HepG2 (cell line): ENCODE measurements at regions not wholly inside any gene's neighbourhood (a gene's known extent, or its start where the extent isn't known, plus 50 kb on each side); places are given as distances from the start of the nearest gene placed in this dataset.

Source experiments
- ATAC-seq: fragments of 200-7000 bp; cut with Tn5 transposase; 3 replicates; pipeline ENCODE4 v1.9.1; 2020; ENCODE audit warnings: mild to moderate bottlenecking, moderate library complexity
- BruUV-seq: library from RNA; stranded (reverse); fragments of 400-500 nt; replicated peaks from 2 replicates; lab custom pipeline; 2021; lab: Mats Ljungman, UMichigan
- CTCF ChIA-PET: fragments of 300-600 bp; formaldehyde crosslinking; extraction: SDS; loops from one replicate; lab custom pipeline; 2021; ENCODE audit warnings: low total read pairs, inconsistent platforms, low intra/inter-chr PET ratio; lab: Yijun Ruan, JAX
- POLR2A ChIA-PET: fragments of 350-600 bp; sonication (Branson Sonifier 250); formaldehyde crosslinking; loops from one replicate; lab custom pipeline; 2020; ENCODE audit warnings: antibody characterized with exemption, inconsistent platforms; lab: Yijun Ruan, JAX
- DNase-seq: peaks from one replicate; pipeline ENCODE4 v3.0.0-alpha.2; 2015; ENCODE audit warnings: low spot score
- FAIRE-seq: peaks from 3 replicates; lab custom pipeline; 2011; peaks lifted over from hg19 to GRCh38; lab: Jason Lieb, UNC
- H2AFZ ChIP-seq: one replicate; pipeline ENCODE4 v1.6.1; 2011; ENCODE audit warnings: low read length, inconsistent platforms
- H3K27ac ChIP-seq: fragments of 300-600 bp; 3 replicates; pipeline ENCODE4 v1.8.0; 2011; ENCODE audit warnings: mixed run types, mild to moderate bottlenecking, mixed read lengths, low read length, inconsistent platforms; ENCODE audit not compliant: insufficient read depth; ENCODE audit errors: extremely low read length
- H3K27me3 ChIP-seq, 2 experiments: fragments of 200-600 bp in 1 of 2; 2 replicates in 1 of 2; 3 replicates in 1 of 2; pipeline versions ENCODE4 v1.6.0 to v1.8.0; 2011; ENCODE audit warnings: low read length in 2 of 2, mild to moderate bottlenecking in 2 of 2, moderate library complexity in 2 of 2, inconsistent platforms in 1 of 2; ENCODE audit not compliant: insufficient read depth in 2 of 2, control insufficient read depth in 1 of 2
- H3K36me3 ChIP-seq, 2 experiments: fragments of 200-600 bp in 1 of 2; replicated peaks in 1 of 2; 2 replicates in 1 of 2; 3 replicates in 1 of 2; pipeline versions ENCODE4 v1.5.1 to v1.8.0; 2011; ENCODE audit warnings: low read length in 2 of 2, inconsistent platforms in 1 of 2; ENCODE audit not compliant: insufficient read depth in 2 of 2, control insufficient read depth in 1 of 2
- H3K4me1 ChIP-seq: 2 replicates; pipeline ENCODE4 v1.5.1; 2012; ENCODE audit warnings: low read length, inconsistent platforms; ENCODE audit not compliant: insufficient read depth
- H3K4me2 ChIP-seq: 2 replicates; pipeline ENCODE4 v1.6.0; 2011; ENCODE audit warnings: low read depth, low read length, inconsistent platforms
- H3K4me3 ChIP-seq, 3 experiments: fragments of 200-600 bp in 1 of 3; sonication (generic), shearing (Covaris generic) in 1 of 3; replicated peaks in 1 of 3; 2 replicates each; pipeline ENCODE4 v1.5.1; 2011 to 2016; ENCODE audit warnings: low read length in 3 of 3, inconsistent platforms in 2 of 3, low read depth in 2 of 3, mild to moderate bottlenecking in 2 of 3, control low read depth in 1 of 3, mixed read lengths in 1 of 3; ENCODE audit not compliant: insufficient read depth in 1 of 3
- H3K79me2 ChIP-seq: one replicate; pipeline ENCODE4 v1.6.1; 2011; ENCODE audit warnings: low read length, inconsistent platforms; ENCODE audit not compliant: insufficient read depth
- H3K9ac ChIP-seq: 2 replicates; pipeline ENCODE4 v1.6.0; 2011; ENCODE audit warnings: mild to moderate bottlenecking, low read depth, low read length, inconsistent platforms; ENCODE audit not compliant: insufficient read depth
- H3K9me3 ChIP-seq: 2 replicates; pipeline ENCODE4 v1.5.1; 2012; ENCODE audit warnings: mild to moderate bottlenecking, low read length
- H4K20me1 ChIP-seq: 2 replicates; pipeline ENCODE4 v1.6.0; 2011; ENCODE audit warnings: inconsistent platforms, mild to moderate bottlenecking, low read length, moderate library complexity; ENCODE audit not compliant: insufficient read depth
- EZH2 ChIP-seq: conservative IDR thresholded peaks from 2 replicates; pipeline ENCODE4 v1.6.1; 2012; ENCODE audit warnings: mild to moderate bottlenecking, low read depth, low read length, moderate library complexity
- GTF2F1 ChIP-seq: fragments of 150-350 bp; IDR thresholded peaks from 2 replicates; pipeline ENCODE4 v1.6.1; 2014; ENCODE audit warnings: low read length
- KAT8 ChIP-seq: IDR thresholded peaks from 2 replicates; pipeline ENCODE4 v1.6.1; 2016; ENCODE audit warnings: missing genetic modification reagents, missing compliant biosample characterization
- MEIS2 ChIP-seq: sonication (generic); formaldehyde crosslinking; IDR thresholded peaks from 2 replicates; pipeline ENCODE4 v1.9.0; 2021; ENCODE audit warnings: mild to moderate bottlenecking, missing genetic modification reagents
- NFIC ChIP-seq: IDR thresholded peaks from 2 replicates; pipeline ENCODE4 v1.6.1; 2012; ENCODE audit warnings: mild to moderate bottlenecking, low read length, inconsistent platforms
- PBX2 ChIP-seq: IDR thresholded peaks from 2 replicates; pipeline ENCODE4 v1.6.1; 2016; ENCODE audit warnings: control low read depth
- PCBP1 ChIP-seq: fragments of 200-400 bp; formaldehyde crosslinking; IDR thresholded peaks from 2 replicates; pipeline ENCODE4 v1.6.1; 2017; ENCODE audit warnings: mild to moderate bottlenecking, low read depth, low read length, borderline replicate concordance
- SALL1 ChIP-seq: sonication (generic); formaldehyde crosslinking; IDR thresholded peaks from 2 replicates; pipeline ENCODE4 v1.8.0; 2022; ENCODE audit warnings: mild to moderate bottlenecking, missing genetic modification reagents
- ZNF101 ChIP-seq: sonication (generic); formaldehyde crosslinking; IDR thresholded peaks from 2 replicates; pipeline ENCODE4 v1.4.0; 2020; ENCODE audit warnings: mild to moderate bottlenecking, low read depth, missing genetic modification reagents, borderline replicate concordance
- ZNF30 ChIP-seq: sonication (generic); formaldehyde crosslinking; IDR thresholded peaks from 2 replicates; pipeline ENCODE4 v1.5.0; 2020; ENCODE audit warnings: mild to moderate bottlenecking, missing genetic modification reagents
- ZNF367 ChIP-seq: sonication (generic); formaldehyde crosslinking; IDR thresholded peaks from 2 replicates; pipeline ENCODE4 v1.4.0; 2020; ENCODE audit warnings: missing genetic modification reagents, borderline replicate concordance
- ZNF567 ChIP-seq: sonication (generic); formaldehyde crosslinking; IDR thresholded peaks from 2 replicates; pipeline ENCODE4 v1.8.1; 2023; ENCODE audit warnings: mild to moderate bottlenecking, missing genetic modification reagents, borderline replicate concordance
- ZNF616 ChIP-seq: sonication (generic); formaldehyde crosslinking; IDR thresholded peaks from 2 replicates; pipeline ENCODE4 v1.5.0; 2020; ENCODE audit warnings: low read depth, mild to moderate bottlenecking, missing genetic modification reagents
- ZNF629 ChIP-seq: sonication (generic); formaldehyde crosslinking; conservative IDR thresholded peaks from 2 replicates; pipeline ENCODE4 v1.5.0; 2020; ENCODE audit warnings: missing genetic modification reagents
- ZNF841 ChIP-seq: sonication (generic); formaldehyde crosslinking; IDR thresholded peaks from 2 replicates; pipeline ENCODE4 v1.8.1; 2023; ENCODE audit warnings: missing genetic modification reagents, borderline replicate concordance
- WGBS: methylation state at CpG from one replicate; pipeline ENCODE4 v1.1.6; 2017; ENCODE audit warnings: low lambda C conversion rate; 5-methylcytosine and 5-hydroxymethylcytosine counted together
- in situ Hi-C: cut with HindIII; loops from 2 replicates; pipeline ENCODE4 v1.10.0; 2017; ENCODE audit warnings: low pct_unique_long_range_greater_than_20kb; ENCODE audit not compliant: extremely low pct_ligation_motif_present
- intact Hi-C: fragments of 100-400 bp; cut with micrococcal nuclease; formaldehyde crosslinking; loops from one replicate; pipeline ENCODE4 v1.10.0; 2022; ENCODE audit not compliant: unreplicated experiment
- TF ChIP-seq, protein P1 (sequence below): sonication (generic); formaldehyde crosslinking; IDR thresholded peaks from 2 replicates; pipeline ENCODE4 v1.5.1; 2020; ENCODE audit warnings: missing genetic modification reagents, mild to moderate bottlenecking, borderline replicate concordance

DNA sequence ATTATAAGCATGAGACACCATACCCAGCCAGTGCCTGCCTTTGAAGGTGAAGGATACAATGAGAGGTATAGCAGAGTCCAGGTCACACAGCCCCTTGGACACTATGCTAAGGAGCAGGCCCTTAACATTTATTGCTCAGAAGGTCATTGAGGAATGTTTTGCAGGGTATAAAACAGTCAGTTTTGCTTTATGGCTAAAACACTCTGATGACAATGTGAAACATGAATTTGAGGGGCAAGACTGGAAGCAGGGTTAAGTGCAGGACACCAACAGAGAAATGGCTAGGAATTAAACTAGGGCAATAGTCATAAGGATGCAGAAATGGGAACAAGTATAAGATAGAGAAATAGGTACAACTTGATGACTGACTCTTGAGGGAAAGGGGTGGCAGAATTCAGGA lies 141.1 kb downstream of the METTL4 start:
- TF ChIP-seq ZNF101 (CRISPR knock-in tag), result no peak
- no peak for TF ChIP-seq ZNF30
- no peak for TF ChIP-seq ZNF367 (CRISPR knock-in tag)
- no peak for TF ChIP-seq PBX2 (CRISPR knock-in tag)
- TF ChIP-seq ZNF616, result no peak
- no peak for TF ChIP-seq ZNF629 (CRISPR knock-in tag)
- TF ChIP-seq GTF2F1, result no peak
- TF ChIP-seq SALL1 (CRISPR knock-in tag), result no peak
- no peak for TF ChIP-seq PCBP1
- TF ChIP-seq, all 625 proteins: peak for 0
- no peak for FAIRE-seq
- ChIA-PET POLR2A (no interaction called here), CTCF (no interaction called here)
- no peak for ATAC-seq
- Histone ChIP-seq H3K27me3 (no peaks in the 10 kb centered on the region; a peak in 1 of 5 replicates), H4K20me1 (no peaks in the 10 kb centered on the region), H3K9me3 (peaks cover 11% of the 10 kb centered on the region), H3K4me1 (no peaks in the 10 kb centered on the region), H3K4me2 (no peak overlapping the region), H3K27ac (no peak overlapping the region), H2AFZ (no peak overlapping the region), H3K79me2 (no peaks in the 10 kb centered on the region), H3K36me3 (no peaks in the 10 kb centered on the region), H3K9ac (no peak overlapping the region), H3K4me3 (no peak overlapping the region)
- intact Hi-C loops, result no loop called here
- DNase-seq, result no peak
- in situ Hi-C loops, result no loop called here
- no TSS peak for BruUV-seq

- TF ChIP-seq, protein P1, sequence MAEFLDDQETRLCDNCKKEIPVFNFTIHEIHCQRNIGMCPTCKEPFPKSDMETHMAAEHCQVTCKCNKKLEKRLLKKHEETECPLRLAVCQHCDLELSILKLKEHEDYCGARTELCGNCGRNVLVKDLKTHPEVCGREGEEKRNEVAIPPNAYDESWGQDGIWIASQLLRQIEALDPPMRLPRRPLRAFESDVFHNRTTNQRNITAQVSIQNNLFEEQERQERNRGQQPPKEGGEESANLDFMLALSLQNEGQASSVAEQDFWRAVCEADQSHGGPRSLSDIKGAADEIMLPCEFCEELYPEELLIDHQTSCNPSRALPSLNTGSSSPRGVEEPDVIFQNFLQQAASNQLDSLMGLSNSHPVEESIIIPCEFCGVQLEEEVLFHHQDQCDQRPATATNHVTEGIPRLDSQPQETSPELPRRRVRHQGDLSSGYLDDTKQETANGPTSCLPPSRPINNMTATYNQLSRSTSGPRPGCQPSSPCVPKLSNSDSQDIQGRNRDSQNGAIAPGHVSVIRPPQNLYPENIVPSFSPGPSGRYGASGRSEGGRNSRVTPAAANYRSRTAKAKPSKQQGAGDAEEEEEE (CRISPR knock-in tag), result no peak
- TF ChIP-seq KAT8 (CRISPR knock-in tag) (no peak), ZNF841 (CRISPR knock-in tag) (no peak), NFIC (no peak), ZNF567 (CRISPR knock-in tag) (no peak), MEIS2 (CRISPR knock-in tag) (no peak), EZH2 (no peak)
- TF ChIP-seq, all 625 proteins: peak for 0
- Histone ChIP-seq H3K27me3 (no peaks in the 10 kb centered on the region; a peak in 1 of 5 replicates), H2AFZ (no peak overlapping the region), H3K4me1 (no peaks in the 10 kb centered on the region), H3K9ac (no peak overlapping the region), H3K79me2 (no peaks in the 10 kb centered on the region), H3K4me2 (no peak overlapping the region), H3K4me3 (no peak overlapping the region), H3K36me3 (no peaks in the 10 kb centered on the region), H3K27ac (no peak overlapping the region), H4K20me1 (no peaks in the 10 kb centered on the region), H3K9me3 (peaks cover 11% of the 10 kb centered on the region)
- in situ Hi-C loops, result no loop called here
- ATAC-seq (no peak), DNase-seq (no peak), FAIRE-seq (no peak)
- BruUV-seq, result no TSS peak
- 15% methylated on average over 2 of the region's 2 CpGs for WGBS
- ChIA-PET CTCF (no interaction called here), POLR2A (no interaction called here)
- intact Hi-C loops, result no loop called here
Measured at GRCh38 chr18:2431806-2432205, 139.5 kb downstream of the METTL4 start.
